T follicular helper cell (primary cell): ENCODE measurements at regions not wholly inside any gene's neighbourhood (a gene's known extent, or its start where the extent isn't known, plus 50 kb on each side); places are given as distances from the start of the nearest gene placed in this dataset.
"Not testable (repeated sequence)": the region's sequence is repeated elsewhere in the genome, so short reads cannot be mapped to it uniquely, and the experiment has no call there.

ENCODE experiments used
- DNase-seq: peaks from one replicate; pipeline ENCODE4 v3.0.0-alpha.2; 2020; ENCODE audit warnings: low read depth

DNA sequence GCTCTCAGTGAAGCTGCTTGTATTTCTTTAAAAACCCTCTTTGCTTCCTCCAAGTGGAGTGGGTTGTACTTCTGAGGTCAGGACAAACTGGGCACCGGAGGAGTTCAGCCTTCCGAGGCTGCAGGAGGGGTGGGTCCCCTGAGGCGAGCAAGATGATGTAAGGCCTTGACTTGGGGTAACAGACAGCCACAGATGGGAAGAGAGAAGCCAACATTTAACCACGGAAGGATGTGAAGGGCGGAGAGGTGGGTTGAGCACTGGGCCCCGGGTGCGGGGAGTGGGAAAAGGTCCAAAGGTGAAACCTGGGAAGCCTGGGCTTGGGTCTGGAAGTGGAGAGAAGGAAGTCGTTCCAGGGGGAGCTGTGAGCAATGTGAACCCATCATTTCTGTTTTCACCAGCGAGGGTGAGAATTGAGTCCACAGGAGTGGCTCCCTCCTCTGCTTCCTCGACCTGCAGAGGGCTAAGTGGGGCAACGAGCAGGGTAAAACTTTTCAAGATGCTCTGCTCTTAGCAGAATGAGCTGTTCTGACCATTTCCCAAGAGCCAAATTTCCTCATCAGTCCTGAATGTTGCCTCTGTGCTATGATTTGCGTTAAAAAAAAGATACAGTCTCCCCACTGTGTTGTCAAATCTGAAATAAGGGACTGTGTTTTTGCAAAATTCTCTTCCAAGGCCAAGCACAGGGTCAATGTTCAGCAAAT, 137.7 kb upstream of the CRHR1 start:
- no peak for DNase-seq

DNA sequence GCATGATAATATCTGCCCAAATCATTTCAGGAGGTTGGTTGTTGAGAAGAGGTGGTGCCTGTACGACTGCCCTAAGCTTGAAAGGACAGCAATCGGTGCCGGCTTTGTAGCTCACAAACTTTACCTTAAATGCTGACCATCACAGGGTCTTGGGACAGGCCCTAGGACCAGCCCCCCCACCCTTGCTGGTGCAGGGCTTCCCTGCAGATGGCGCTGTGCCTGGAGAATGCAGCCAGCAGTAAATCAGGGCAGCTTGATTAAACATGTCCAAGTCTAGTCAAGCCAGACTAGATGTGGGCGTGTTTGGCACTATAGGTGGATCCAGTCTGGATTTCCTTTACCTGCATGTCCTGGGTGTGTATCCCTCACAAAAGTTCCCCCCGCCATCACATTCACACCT, 135.5 kb upstream of the CRHR1 start:
- DNase-seq = no peak

DNA sequence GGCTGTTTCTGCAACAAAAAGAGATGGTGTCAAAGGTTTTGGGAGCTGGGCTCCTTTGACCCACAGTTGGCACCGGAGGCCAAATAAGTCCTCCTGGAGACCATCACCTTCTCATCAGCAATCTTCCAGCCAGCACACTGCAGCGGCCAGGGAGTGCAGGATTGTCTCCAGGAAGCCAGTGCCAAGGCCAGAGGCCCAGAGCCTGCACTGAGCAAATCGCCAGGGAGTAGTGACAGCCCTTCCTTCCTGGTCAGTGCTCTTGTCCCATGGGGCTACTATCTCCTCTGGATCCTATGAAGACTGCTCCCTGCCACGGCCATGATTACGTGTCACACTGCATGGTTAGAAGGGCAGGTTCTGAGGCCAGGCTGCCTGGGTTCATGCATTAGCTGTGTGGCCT, 134.3 kb upstream of the CRHR1 start:
- no peak for DNase-seq

DNA sequence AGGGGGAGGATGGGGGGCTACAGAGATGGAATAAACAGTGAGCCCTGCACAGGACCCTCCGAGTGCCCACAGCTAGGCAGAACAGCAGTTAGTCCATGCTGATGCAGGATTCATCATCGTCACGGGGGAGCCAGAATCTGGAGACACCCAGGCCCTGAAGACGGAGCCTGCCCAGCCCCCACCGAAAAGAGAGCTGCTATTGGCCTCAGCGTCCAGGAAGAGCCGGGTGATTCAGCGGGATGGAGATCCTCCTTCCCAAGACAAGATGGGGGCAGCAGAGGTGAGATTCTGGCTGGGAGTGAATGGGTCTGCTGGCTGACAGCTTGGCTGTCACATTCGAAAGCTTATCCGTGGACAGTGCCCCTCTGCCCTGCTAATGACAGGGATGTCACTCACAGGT, 133.6 kb upstream of the CRHR1 start:
- no peak for DNase-seq

DNA sequence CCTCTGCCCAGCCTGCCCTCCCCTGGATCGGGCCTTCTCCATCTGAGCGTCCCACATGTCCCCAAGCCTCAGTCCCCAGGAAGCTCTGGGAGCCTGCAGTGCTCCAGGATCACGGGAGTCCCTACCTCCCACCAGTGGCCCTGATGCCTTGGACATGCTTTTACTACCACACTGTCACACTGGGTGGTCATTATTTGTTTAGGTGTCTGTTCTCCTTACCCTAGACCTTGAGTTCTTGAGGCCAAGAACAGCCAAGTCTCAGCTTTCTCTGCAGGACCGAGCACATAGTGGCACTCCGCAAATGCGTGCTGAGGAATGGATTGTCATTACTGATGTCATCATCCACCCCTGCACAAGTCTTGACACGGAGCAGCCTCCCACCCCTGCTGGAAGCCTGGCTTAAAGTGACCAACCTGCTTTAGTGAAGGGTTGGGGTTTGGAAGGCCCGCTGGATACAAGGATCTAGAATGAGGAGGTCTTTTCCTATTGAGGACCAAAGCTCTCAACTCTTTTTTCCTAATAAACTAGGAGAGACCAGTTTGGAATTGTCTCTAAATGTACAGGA, 132.9 kb upstream of the CRHR1 start:
- DNase-seq = no peak

DNA sequence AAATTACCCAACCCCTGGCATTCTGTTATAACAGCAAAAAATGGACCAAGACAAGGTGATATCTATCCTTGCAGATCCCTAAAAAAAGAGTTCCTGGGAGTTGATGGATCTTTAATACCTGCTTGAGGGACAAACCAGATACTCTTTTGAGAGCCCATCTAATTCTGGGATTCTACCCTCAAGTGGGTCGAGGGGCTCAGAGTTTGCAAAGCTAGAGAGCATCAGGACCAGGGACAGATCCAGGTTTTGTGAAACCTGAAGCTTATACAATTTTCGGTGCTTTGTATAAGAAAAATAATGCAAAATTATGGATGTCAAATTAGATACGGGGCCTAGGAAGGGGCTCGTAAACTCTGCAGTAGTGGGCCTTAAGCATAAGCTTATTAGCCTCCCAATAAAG, 130.5 kb upstream of the CRHR1 start:
- no peak for DNase-seq

DNA sequence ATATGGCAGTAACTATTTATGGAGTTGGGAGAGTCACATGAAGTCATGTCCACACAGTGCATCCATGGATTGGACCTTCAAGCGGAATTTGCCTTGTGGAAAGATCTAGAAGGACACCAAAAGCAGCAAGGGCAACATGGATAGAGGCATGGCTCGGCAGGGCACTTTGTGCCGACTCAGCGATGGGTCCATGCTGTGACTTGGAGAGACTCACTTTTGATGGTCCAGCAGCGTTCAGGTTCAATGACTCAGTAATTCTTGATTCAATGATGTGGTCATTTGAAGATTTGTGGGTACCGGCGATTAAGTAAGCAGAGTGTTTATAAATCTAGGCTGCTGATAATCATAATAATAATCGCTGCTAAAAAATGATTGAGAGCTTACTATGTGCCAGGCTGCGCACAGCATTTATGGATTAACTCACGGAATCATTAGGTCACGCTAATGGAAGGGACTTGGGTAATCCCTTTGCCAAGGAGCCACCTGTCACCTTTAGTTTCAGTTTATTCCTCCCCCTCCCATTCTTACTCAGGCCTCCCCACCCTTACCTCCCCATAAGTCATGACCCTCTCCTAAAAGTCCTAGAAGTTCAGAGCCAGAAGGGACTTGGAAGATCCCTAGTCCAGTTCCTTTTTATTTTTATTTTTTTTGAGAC, 127.5 kb upstream of the CRHR1 start:
- no peak for DNase-seq

DNA sequence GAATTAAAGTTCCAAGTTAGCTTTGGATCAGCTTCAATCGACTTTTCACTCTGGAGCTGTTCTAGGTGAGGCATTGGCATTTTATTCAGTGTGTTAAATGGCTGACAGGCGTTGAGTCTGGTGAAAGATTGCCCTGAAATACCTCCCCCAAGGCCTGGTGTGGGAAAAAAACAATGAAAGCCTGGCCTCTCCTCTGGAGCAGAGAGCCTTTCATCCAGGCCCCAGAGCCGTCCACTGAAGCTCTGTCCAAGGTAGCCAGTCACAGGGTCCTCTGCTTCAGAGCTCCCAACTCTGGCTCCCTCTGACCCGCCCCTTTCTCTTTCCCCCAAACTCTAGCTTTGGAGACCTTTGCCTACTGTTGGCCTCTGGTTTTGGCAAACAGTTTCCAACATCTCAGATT, 123.6 kb upstream of the CRHR1 start:
- no peak for DNase-seq

DNA sequence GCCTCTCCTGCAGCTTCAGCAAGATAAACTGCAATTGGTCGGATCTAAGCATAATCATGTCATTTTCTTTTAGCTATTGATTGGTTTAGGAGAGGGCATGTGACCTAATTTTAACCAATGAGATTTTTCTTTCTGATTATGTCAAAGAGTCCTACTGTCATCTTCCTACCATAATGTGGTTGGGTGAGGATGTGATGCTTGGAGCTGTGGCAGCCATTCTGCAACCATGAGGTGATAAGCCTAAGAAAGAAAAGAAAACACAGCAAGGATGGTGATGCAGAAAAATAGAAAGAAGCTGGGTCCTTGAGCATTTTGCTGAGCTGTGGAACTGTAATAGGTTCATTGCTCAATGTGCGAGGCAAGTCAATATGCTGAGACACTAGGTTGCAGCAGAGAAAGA, 121.7 kb upstream of the CRHR1 start:
- no peak for DNase-seq

DNA sequence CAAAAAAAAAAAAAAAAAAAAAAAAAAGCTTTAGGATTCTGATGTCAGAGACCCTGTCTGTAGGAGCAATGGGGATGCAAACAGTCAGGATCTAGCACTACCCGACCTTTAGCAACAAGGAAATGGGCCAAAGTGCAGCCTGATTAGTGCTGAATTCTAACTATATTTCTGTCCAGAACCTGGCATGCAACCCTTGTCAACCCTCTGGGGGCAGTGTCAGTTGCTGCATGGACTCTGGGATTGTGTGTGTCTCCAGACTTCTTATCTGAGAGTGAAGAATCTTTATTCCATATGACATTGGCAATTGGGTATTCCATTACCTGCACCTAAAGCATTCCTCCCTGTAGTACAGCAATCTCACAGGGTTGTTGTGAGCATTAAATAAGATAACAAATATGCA, 120.3 kb upstream of the CRHR1 start:
- no peak for DNase-seq

DNA sequence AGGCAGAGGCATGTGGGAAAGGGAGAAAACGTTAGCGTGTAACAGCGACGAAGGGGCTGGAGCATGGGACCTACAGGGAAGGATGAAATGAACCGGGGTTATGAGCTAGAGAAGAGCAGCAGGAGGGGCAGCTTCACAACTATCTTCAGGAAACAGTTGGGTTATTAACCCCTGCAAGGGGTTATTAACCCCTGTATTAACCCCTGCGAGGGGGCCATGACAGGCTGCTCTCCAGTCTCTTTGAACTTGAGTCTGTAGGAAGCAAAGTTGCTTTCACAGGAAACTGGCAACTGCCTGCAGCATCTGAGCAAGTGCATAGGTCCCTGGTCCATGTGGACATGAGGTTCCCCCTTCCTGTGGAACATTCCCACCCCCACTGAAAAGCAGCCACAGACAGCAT, 119.2 kb upstream of the CRHR1 start:
- DNase-seq = no peak

DNA sequence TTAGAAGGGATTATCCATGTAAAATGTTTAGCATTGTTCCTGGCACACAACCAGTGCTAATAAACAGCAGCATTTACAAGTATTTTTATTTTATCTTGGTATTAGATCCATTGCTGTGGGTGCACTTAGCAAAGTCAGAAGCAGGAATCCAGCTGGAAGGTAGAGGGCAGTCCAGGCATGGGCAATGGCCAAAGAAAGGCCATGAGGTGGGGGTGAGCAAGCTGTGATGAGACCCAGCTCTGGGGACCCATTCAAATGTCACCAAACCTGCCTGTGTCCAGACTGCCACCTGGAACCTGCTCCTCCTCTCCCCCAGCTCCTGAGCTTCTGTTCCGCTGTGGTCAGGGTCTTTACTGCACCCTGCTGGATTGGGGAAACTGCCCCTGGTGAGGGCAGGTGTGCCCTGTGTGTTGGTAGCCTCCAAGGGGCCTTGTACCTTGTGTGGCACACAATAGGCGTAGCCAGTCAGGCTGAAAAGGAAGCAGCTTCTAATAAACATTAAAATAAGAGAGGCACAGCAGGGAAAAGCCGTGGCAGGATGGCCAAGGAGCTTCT, 118.0 kb upstream of the CRHR1 start:
- DNase-seq = no peak

DNA sequence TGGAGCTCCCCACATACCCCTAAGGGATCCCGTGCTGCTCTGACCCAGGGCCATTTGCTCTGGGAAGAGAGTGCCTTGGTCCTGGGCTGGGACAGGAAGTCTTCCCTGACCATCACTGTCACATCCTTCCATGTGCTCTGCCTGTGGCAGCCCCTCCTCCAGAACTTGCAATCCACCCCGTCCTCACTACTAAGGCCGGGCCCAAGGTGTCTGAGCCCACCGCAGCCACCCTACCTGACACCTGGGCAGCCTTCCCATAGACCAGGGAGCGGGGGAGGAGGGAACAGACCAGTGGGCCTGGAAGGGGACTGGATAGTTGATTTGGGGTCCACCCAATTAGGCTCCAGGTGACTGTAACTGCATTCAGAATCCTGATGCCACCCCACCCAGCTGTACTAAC, 117.5 kb upstream of the CRHR1 start:
- DNase-seq = no peak

DNA sequence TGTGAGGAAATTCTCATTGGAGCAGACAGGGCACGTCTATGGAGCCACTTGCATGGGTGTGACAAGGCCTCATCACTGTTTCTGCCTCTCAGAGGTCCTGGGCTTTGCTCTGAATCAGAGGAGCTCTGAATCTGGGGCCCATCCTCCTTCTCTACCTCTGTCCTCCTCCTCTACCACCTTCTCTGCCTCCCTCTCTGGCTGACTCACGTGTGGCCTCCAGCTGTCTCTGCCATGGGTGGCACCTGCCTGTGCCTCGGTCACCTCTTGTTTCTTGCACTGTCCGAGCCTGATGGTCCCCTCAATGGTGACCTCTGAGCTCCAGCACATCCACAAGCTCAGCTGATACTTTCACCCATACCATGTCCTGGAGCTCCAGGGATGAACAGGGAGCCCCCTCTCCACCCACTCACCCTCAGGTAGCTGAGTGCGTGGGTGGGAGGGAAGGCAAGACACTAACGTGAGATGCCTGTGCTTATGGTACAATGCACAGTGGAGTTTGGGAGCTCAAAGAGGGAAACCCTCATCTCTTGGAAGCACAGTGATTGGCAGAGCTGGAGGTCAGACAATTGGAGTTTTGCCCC, 116.4 kb upstream of the CRHR1 start:
- no peak for DNase-seq

DNA sequence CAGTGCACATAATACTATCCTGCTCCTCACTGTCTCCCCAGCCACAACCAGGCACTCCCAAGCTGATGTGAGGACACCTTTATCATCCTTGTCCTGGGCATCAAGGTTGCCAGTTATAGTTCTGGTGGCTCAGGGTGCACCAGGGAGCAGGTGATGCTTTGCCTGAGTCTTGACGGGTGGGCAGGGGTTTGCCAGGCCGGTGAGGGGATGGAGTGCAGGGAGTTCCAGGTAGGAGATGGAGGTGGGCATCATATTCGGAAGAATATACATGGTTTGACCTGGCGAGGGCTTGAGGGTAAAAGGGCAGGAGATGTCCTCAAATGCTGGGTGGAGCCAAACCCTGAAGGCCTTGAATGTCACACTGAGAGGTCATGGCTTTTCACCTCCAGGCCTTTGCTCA, 115.8 kb upstream of the CRHR1 start:
- no peak for DNase-seq

DNA sequence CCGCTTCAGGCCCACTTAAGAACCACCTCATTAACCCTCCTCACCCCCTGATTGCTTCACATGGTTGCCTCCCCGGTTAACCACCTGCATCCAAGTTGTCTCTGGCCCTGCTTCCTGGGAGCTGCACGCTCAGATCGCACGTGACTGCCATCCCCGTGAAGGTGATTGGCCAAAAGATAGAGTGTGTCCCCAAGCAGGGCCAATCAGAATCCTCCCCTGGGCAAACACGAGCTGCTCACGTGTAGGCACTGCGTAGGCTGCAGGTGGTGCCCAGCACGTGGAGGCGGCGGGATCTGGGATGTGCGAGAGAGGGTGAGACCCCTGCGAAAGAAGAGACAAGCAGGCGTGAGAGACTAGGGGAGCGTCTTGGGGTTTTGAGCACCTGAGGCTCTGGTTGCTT, 111.8 kb upstream of the CRHR1 start:
- no peak for DNase-seq

DNA sequence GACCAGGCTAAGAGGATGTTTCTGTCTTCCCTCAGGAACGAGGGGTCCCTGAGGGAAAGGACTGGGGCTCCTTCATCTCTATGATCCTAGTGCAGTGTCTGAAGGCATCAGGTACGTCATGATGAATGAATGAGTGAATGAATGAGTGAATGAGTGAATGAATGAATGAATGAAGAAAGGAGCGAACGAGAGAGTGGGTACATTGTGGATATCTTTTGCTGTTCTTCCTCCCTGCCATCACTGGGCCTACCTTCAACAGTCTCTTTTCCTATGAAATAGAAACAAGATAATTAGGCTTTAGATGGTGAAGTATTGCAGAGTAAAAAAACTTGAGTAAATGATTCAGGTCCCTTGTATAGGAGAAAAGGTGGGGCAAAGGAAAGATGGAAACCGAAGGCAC, 111.3 kb upstream of the CRHR1 start:
- no peak for DNase-seq

DNA sequence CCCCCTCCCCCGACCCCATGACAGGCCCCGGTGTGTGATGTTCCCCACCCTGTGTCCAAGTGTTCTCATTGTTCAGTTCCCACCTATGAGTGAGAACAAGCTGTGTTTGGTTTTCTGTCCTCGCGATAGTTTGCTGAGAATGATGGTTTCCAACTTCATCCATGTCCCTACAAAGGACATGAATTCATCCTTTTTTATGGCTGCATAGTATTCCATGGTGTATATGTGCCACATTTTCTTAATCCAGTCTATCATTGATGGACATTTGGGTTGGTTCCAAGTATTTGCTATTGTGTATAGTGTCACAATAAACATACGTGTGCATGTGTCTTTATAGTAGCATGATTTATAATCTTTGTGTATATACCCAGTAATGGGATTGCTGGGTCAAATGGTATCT, 110.4 kb upstream of the CRHR1 start:
- not testable (repeated sequence) for DNase-seq

DNA sequence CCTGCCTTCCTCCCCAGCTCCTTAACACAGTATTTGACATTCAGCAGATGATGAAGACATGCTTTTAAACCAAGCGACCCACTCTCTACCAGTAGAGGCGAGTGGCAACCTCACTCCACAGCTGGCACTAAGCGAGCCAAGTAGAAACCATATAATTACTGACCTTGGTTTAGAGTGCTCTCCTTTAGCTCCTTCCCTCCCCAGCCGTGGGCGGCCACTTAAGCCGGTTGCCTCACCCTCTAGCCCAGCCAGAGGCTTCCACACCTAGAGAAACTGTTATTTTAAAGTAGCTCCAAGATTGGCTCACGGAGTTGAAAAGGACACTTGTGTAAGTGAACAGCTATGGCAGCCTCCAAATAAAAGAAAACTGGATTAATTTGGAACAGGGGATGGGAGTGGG, 109.1 kb upstream of the CRHR1 start:
- DNase-seq = no peak

DNA sequence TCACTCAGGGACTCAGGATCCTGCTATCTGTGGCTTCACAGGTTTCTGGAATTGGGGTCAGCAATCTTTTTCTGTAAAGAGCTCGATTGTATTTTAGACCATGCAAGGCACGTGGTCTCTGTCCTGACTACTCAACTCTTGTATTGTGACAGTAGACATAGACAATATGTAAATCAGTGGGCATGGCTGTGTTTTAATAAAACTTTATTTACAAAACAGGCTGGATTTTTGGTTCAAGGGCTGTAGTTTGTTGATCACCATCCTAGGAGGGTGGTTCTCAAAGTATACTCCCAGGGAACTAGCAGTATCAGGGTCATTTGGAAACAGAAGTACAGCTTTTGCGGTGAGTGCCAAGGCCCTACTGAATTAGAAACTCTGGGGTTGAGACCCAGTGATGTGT, 108.2 kb upstream of the CRHR1 start:
- no peak for DNase-seq

DNA sequence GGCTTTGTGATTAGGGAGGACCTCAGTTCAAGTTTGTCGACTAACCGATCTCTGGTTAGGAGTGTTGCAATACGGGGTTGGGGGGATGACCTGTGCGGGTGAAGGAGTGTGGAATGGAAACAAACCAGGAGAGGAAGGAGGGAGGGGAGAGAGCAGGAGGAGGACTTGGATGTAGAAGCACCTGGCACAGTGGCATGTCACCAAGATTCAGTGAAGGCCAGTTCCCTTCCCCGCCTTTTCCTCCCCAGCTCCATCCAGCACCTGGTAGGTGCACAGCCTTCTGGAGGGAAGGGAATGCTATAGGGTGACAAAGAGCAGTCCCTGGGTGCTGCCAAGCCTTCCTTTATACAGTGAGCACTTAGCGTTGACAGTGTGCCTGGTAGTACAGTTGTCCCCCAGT, 107.4 kb upstream of the CRHR1 start:
- DNase-seq = no peak

DNA sequence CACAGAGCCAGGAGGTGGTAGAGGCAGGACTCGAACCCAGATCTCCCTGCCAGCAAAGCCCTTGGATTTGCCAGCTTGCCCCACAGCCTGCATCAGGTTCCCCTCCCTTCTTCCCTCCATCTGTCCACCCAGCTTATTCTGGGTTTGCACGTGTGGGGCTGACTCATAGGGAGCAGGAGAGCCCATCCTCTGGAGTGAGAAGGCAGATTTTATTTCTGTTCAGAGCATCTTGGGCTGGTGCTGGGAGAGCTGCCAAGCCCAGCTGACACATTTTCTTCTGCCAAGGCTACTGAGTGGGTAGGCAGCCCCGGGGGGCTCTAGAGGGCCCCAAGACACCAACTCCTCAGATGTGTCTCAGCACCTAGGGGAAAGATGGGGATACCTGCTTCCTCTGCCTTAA, 106.3 kb upstream of the CRHR1 start:
- no peak for DNase-seq

DNA sequence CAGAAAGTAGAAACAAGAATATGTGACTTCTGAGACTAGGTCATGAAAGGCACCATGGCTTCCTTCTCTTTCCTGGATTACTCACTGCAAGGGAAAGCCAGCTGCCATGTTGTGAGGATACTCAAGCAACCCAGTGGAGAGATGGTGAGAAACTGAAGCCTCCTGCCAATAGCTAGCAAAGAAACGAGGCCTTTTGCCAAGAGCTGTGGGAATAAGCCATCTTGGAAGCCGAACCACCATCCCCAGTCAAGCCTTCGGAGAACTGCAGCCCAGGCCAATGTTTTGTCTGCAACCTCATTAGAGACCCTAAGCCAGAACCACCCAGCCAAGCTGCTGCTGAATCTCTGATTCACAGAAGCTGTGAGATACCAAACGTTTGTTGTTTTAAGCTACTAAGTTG, 104.7 kb upstream of the CRHR1 start:
- DNase-seq = no peak
